Psoas muscle (tissue), 7 donors: ENCODE measurements at regions not wholly inside any gene's neighbourhood (a gene's known extent, or its start where the extent isn't known, plus 50 kb on each side); places are given as distances from the start of the nearest gene placed in this dataset.

ENCODE experiments used
- ATAC-seq, 4 donors: fragments of 200-7000 bp; cut with Tn5 transposase; one replicate each; pipeline ENCODE4 v1.9.1; 2020; ENCODE audit warnings: moderate library complexity in 3 of 4, mild to moderate bottlenecking in 2 of 4
- DNase-seq, 2 donors: peaks; one replicate each; pipeline ENCODE4 v3.0.0-alpha.2; 2020
- H3K27ac ChIP-seq: fragments of 200-600 bp; one replicate; pipeline ENCODE4 v1.8.0; 2022
- H3K27me3 ChIP-seq, 3 donors: fragments of 200-600 bp in 1 of 3; one replicate each; pipeline versions ENCODE4 v1.6.1 to v1.8.0; 2013 to 2022; ENCODE audit warnings: low read length in 2 of 3, mild to moderate bottlenecking in 2 of 3, moderate library complexity in 1 of 3; ENCODE audit not compliant: insufficient read depth in 3 of 3
- H3K36me3 ChIP-seq, 2 donors: fragments of 200-600 bp in 1 of 2; one replicate each; pipeline versions ENCODE4 v1.6.1 to v1.8.0; 2013 to 2022; ENCODE audit warnings: low read depth in 1 of 2, mild to moderate bottlenecking in 1 of 2, moderate library complexity in 1 of 2; ENCODE audit not compliant: insufficient read depth in 1 of 2
- H3K4me1 ChIP-seq: fragments of 200-600 bp; one replicate; pipeline ENCODE4 v1.8.0; 2022
- H3K4me3 ChIP-seq: fragments of 200-600 bp; one replicate; pipeline ENCODE4 v1.8.0; 2022; ENCODE audit warnings: mild to moderate bottlenecking
- H3K9me3 ChIP-seq: fragments of 200-600 bp; one replicate; pipeline ENCODE4 v1.8.0; 2022
- CTCF ChIP-seq: fragments of 200-600 bp; IDR thresholded peaks from one replicate; pipeline ENCODE4 v1.8.0; 2022; ENCODE audit warnings: antibody characterized with exemption
- WGBS, 3 donors: extraction: QIAGEN DNeasy Blood & Tissue Kit; methylation state at CpG; one replicate each; pipeline versions ENCODE4 v1.1.6 to v1.1.7; 2013; 5-methylcytosine and 5-hydroxymethylcytosine counted together
- intact Hi-C, 2 donors: fragments of 100-400 bp; cut with DNase I; formaldehyde crosslinking; loops; one replicate each; pipeline versions ENCODE4 v1.11.0 to v1.14.2; 2022
- donor health status: healthy with polysubstance abuse.
- donor health status: DM: no; HTN: no; CAD: no; lungs with moderate emphysema.
- donor health status: Bipolar disorder and iron deficiency.
- donor health status: healthy.
- donor health status: DM: yes; HTN: yes; CAD: no.
- donor health status: DM: no; HTN: no; CAD: no.
- donor health status: DM: yes; HTN: yes; CAD: no.

GRCh38 chr14:23829736-23830471, 123.7 kb upstream of the DHRS4 start:
- no peak overlapping the region for H3K27ac ChIP-seq
- no peaks in the 10 kb centered on the region for H3K9me3 ChIP-seq
- no peak for TF ChIP-seq CTCF
- H3K4me1 ChIP-seq: no peaks in the 10 kb centered on the region
- H3K4me3 ChIP-seq: no peak overlapping the region
- DNase-seq: peak in 1 of 2 donors; percentile 21
- no peaks in the 10 kb centered on the region for H3K27me3 ChIP-seq
- H3K36me3 ChIP-seq: no peaks in the 10 kb centered on the region
- WGBS, 3 donors: 24 to 40% (median 36%) methylated on average over 2 of the region's 2 CpGs
- intact Hi-C loops: no loop called here
- ATAC-seq: peak in 3 of 4 donors; percentile 51 to 92 (median 65)

GRCh38 chr14:23831596-23831995, 122.0 kb upstream of the DHRS4 start:
- ATAC-seq: no peak
- no peak for DNase-seq
- no peak for TF ChIP-seq CTCF
- H3K27ac ChIP-seq: no peak overlapping the region
- 55 to 68% (median 57%) methylated on average over 3 of the region's 3 CpGs for WGBS, 3 donors
- no peaks in the 10 kb centered on the region for H3K4me1 ChIP-seq
- no peaks in the 10 kb centered on the region for H3K27me3 ChIP-seq
- intact Hi-C loops: no loop called here
- H3K4me3 ChIP-seq: no peak overlapping the region
- no peaks in the 10 kb centered on the region for H3K36me3 ChIP-seq
- no peaks in the 10 kb centered on the region for H3K9me3 ChIP-seq

- DNase-seq: no peak
Measured at GRCh38 chr14:23861666-23862065, 91.9 kb upstream of the DHRS4 start.

GRCh38 chr14:23862513-23862912, 91.1 kb upstream of the DHRS4 start:
- TF ChIP-seq CTCF: no peak
- no peaks in the 10 kb centered on the region for H3K9me3 ChIP-seq
- H3K4me3 ChIP-seq: no peak overlapping the region
- H3K27ac ChIP-seq: no peak overlapping the region
- DNase-seq (no peak), ATAC-seq (no peak)
- H3K27me3 ChIP-seq: no peaks in the 10 kb centered on the region
- intact Hi-C loops: no loop called here
- no peaks in the 10 kb centered on the region for H3K4me1 ChIP-seq
- 81 to 83% (median 82%) methylated on average over 2 of the region's 2 CpGs for WGBS, 3 donors
- no peaks in the 10 kb centered on the region for H3K36me3 ChIP-seq

More at GRCh38 chr14:23861666-23862065, 91.9 kb upstream of the DHRS4 start:
- H3K9me3 ChIP-seq: no peaks in the 10 kb centered on the region
- H3K4me1 ChIP-seq: no peaks in the 10 kb centered on the region
- no peaks in the 10 kb centered on the region for H3K27me3 ChIP-seq
- H3K4me3 ChIP-seq: no peak overlapping the region
- ATAC-seq: no peak
- WGBS, 3 donors: 10 to 25% (median 21%) methylated on average over 2 of the region's 2 CpGs
- no peaks in the 10 kb centered on the region for H3K36me3 ChIP-seq
- intact Hi-C loops: no loop called here
- no peak overlapping the region for H3K27ac ChIP-seq
- no peak for TF ChIP-seq CTCF

GRCh38 chr14:23863836-23864235, 89.7 kb upstream of the DHRS4 start:
- no peaks in the 10 kb centered on the region for H3K9me3 ChIP-seq
- H3K36me3 ChIP-seq: no peaks in the 10 kb centered on the region
- no peaks in the 10 kb centered on the region for H3K27me3 ChIP-seq
- ATAC-seq (no peak), DNase-seq (no peak)
- 74 to 82% (median 78%) methylated on average over 1 of the region's 1 CpG for whole genome bisulfite sequencing, 3 donors
- intact Hi-C loops: no loop called here
- H3K4me1 ChIP-seq: no peaks in the 10 kb centered on the region
- no peak for TF ChIP-seq CTCF
- no peak overlapping the region for H3K27ac ChIP-seq
- H3K4me3 ChIP-seq: no peak overlapping the region
